Cardiac muscle cell (in vitro differentiated cells and primary cell): ENCODE measurements at regions not wholly inside any gene's neighbourhood (a gene's known extent, or its start where the extent isn't known, plus 50 kb on each side); places are given as distances from the start of the nearest gene placed in this dataset.

ENCODE experiments used
- DNase-seq, 2 donors: peaks; one replicate each; pipeline versions ENCODE4 v3.0.0 to v3.0.0-alpha.2; 2010 to 2017; ENCODE audit warnings: low read depth in 1 of 2, low spot score in 1 of 2
- H3K27ac ChIP-seq: fragments of 200-600 bp; sonication (generic); 2 replicates; pipeline ENCODE4 v1.5.1; 2016
- H3K27me3 ChIP-seq: fragments of 200-600 bp; sonication (generic); 2 replicates; pipeline ENCODE4 v1.6.0; 2016; ENCODE audit warnings: control low read depth
- H3K36me3 ChIP-seq: fragments of 200-600 bp; sonication (generic); 2 replicates; pipeline ENCODE4 v1.5.1; 2016; ENCODE audit warnings: control low read depth
- H3K4me1 ChIP-seq: fragments of 200-600 bp; sonication (generic); 2 replicates; pipeline ENCODE4 v1.8.1; 2017; ENCODE audit warnings: low read depth, mild to moderate bottlenecking, mixed run types
- H3K4me3 ChIP-seq: fragments of 200-600 bp; sonication (generic); 2 replicates; pipeline ENCODE4 v1.5.1; 2016; ENCODE audit warnings: mild to moderate bottlenecking
- H3K9me3 ChIP-seq: fragments of 200-600 bp; sonication (generic); 2 replicates; pipeline ENCODE4 v1.5.1; 2017; ENCODE audit warnings: low read depth, mild to moderate bottlenecking, control low read depth
- CTCF ChIP-seq: IDR thresholded peaks from 2 replicates; pipeline ENCODE4 v1.5.1; 2012; ENCODE audit warnings: low read depth, mild to moderate bottlenecking, low read length

DNA sequence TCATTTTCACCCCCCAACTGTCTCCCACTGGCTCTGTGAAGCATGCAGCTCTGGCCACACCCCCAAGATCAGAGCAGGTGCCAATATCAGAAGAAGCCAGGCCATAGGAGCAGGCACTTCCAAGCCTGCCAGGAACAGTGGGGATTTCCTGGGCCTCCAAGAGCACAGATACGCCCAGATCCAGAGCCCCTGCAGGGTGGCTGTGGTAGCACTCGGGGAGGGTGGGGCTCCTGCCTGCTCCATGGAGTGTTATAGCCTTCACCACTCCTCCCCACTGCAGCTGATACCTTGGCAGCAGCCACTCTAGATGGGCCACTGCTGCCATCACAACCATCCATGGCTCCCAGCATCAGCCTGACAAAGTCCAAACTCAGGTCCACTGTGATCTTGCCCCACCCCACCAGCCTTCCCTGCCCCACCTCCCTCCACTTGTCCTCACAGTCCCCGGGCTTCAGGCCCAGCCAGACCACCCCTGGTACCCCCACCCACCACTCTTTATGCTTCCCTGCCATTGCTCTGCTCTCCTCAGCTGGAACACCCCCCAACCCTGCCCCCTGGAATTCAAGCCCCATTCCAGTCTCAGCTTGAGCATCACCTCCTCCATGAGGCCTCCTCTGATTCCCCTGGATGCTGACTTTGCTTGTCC, 448.3 kb downstream of the MATN1 start:
- Histone ChIP-seq H3K27ac (no peak overlapping the region), H3K9me3 (no peaks in the 10 kb centered on the region), H3K4me1 (no peaks in the 10 kb centered on the region), H3K36me3 (no peaks in the 10 kb centered on the region), H3K4me3 (no peak overlapping the region), H3K27me3 (peaks cover 4% of the 10 kb centered on the region)
- TF ChIP-seq CTCF = no peak
- no peak for DNase-seq

DNA sequence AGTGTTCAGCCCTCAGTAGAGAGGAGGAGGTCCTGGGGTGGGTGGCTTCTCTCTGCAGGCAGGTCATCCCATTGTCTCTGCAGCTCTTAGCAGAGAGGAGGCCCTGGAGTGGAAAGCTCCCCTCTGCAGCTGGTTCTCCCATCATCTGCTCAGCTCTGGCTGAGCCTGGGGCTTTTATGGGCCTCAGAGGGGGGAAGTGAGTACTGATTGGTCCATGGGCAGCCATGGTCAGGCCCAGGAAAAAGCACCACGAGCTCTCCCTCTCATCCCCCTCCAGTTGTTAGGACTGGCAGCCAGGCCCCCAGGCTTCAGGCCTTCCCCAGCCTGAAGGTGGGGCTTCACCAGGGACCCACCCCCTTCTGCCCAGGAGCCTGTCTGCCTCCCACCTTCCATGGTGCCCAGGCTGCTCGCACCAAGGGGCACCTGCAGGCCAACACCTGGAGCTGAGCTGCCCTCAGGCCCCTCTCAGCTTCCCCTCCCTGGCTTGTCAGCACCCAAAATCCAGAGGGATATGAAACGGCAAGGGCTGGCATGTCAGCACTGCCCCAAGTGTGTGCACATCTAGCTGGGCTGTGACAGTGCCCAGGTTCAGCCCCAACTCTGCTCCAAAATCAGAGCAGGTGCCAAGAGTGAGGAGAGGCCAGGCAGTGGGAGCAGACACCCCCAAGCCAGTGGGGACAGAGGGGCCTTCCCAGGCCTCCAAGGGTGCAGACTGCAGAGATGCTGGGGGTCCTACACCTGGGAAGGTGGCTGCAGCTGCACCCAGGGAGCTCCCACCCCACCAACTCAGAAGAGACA, 449.0 kb downstream of the MATN1 start:
- Histone ChIP-seq H3K27me3 (peaks cover 4% of the 10 kb centered on the region), H3K9me3 (no peaks in the 10 kb centered on the region), H3K36me3 (no peaks in the 10 kb centered on the region), H3K4me1 (no peaks in the 10 kb centered on the region), H3K27ac (no peak overlapping the region), H3K4me3 (no peak overlapping the region)
- no peak for TF ChIP-seq CTCF
- no peak for DNase-seq

DNA sequence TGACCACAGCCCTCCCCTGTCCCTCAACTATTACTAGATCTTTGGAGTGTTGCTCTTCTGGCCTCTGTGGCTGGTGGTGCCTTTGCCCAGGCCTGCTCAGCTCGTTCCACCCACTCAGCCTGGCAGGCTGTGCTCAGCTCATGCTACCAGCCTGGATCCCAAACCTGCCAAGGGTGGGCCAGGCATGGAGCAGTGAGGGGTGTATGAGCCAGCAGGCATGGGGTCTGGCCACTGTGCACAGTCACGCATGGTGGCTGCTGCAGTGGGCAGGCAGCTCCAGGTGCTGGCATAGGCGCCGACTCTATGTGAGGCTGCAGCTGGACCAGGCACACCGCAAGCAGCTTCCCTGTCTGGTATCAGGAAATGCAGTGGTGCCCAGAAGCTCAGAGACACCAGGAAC, 449.9 kb downstream of the MATN1 start:
- TF ChIP-seq CTCF = no peak
- Histone ChIP-seq H3K4me3 (no peak overlapping the region), H3K27me3 (peaks cover 4% of the 10 kb centered on the region), H3K4me1 (no peaks in the 10 kb centered on the region), H3K36me3 (no peaks in the 10 kb centered on the region), H3K27ac (no peak overlapping the region), H3K9me3 (no peaks in the 10 kb centered on the region)
- no peak for DNase-seq

DNA sequence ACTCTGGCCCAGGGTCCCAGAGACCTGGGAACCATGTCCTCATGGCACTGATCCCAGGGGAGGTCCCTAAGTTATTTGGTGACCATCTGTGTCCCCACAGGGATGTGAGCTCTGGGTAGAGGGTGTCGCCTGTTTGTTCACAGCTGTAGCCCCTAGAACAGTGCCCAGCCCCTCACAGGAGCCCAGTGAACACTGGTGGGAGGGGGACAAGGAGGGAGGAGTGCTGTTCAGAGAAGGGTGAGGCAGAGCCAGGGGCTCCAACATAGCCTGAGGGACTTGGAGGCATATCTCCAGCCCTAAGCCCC, 450.4 kb downstream of the MATN1 start:
- Histone ChIP-seq H3K27ac (no peak overlapping the region), H3K27me3 (peaks cover 4% of the 10 kb centered on the region), H3K36me3 (no peaks in the 10 kb centered on the region), H3K4me1 (no peaks in the 10 kb centered on the region), H3K9me3 (no peaks in the 10 kb centered on the region), H3K4me3 (no peak overlapping the region)
- no peak for TF ChIP-seq CTCF
- no peak for DNase-seq

- no peak overlapping the region for H3K27ac ChIP-seq
- peaks cover 4% of the 10 kb centered on the region for H3K27me3 ChIP-seq
- no peak overlapping the region for H3K4me3 ChIP-seq
- H3K36me3 ChIP-seq = no peaks in the 10 kb centered on the region
- no peak for DNase-seq
- H3K9me3 ChIP-seq = no peaks in the 10 kb centered on the region
- no peak for TF ChIP-seq CTCF
- no peaks in the 10 kb centered on the region for H3K4me1 ChIP-seq
Measured at GRCh38 chr1:30272277-30273020, 450.9 kb downstream of the MATN1 start.
